NCI-H2227 (cell line): ENCODE measurements at regions not wholly inside any gene's neighbourhood (a gene's known extent, or its start where the extent isn't known, plus 50 kb on each side); places are given as distances from the start of the nearest gene placed in this dataset.
"Not testable (repeated sequence)": the region's sequence is repeated elsewhere in the genome, so short reads cannot be mapped to it uniquely, and the experiment has no call there.

Experiments used
- DNase-seq: peaks from one replicate; lab custom pipeline; 2025; ENCODE audit not compliant: unreplicated experiment; lab: John Stamatoyannopoulos, UW

- DNase-seq, result no peak
Measured at GRCh38 chr2:40043641-40044040, 264.6 kb upstream of the THUMPD2 start.

- no peak for DNase-seq
Measured at GRCh38 chr2:40043191-40043590, 264.1 kb upstream of the THUMPD2 start.

- DNase-seq, result no peak
Measured at GRCh38 chr2:40041422-40042382, 262.6 kb upstream of the THUMPD2 start.

GRCh38 chr2:40039549-40039948 lies 260.5 kb upstream of the THUMPD2 start:
- DNase-seq, result no peak

- no peak for DNase-seq
Measured at GRCh38 chr2:40038646-40039045, 259.6 kb upstream of the THUMPD2 start.

GRCh38 chr2:40037303-40037702 lies 258.2 kb upstream of the THUMPD2 start:
- DNase-seq, result no peak

- DNase-seq, result no peak
Measured at GRCh38 chr2:40036241-40036640, 257.2 kb upstream of the THUMPD2 start.

GRCh38 chr2:40034801-40035200 lies 255.7 kb upstream of the THUMPD2 start:
- DNase-seq, result no peak

DNA sequence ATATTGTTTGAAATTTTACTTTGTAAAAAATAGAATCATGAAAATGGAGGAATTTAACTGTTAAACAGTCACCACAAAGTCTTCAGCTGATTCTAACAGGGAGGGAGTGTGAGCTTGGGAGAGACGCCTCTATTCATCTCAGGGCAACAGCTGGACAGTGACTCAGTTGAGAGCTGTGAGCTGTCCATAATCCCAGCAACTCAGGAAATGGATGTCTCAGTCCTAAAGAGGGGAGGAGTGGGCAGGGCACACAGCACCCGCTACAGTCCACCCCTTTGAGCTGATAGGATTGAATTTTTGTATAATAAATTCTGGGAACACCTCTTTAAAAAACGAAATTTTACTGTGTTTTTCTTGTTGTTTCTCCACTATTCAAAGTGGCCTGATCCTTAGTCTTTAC lies 255.1 kb upstream of the THUMPD2 start:
- no peak for DNase-seq

DNA sequence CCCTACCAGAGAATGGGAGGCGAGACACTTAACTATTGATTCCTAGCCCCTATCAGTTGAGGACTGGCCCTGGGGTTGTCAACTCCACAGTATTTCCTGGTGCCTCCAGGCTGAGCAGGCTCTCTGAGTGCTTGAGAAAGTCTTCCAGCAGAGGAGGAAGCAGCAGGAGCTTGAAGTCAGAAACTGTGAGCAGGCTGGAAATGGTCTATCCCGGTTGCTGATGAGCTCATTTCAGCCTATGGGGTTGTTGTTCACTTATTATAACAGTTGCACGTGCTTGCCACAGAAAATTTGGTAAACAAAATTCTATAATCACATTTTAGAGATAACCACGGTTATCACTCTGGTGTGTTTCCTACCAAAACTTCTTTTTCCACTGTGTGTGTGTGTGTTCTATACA lies 254.7 kb upstream of the THUMPD2 start:
- DNase-seq, result no peak

- no peak for DNase-seq
Measured at GRCh38 chr2:40032650-40033319, 253.7 kb upstream of the THUMPD2 start.

DNA sequence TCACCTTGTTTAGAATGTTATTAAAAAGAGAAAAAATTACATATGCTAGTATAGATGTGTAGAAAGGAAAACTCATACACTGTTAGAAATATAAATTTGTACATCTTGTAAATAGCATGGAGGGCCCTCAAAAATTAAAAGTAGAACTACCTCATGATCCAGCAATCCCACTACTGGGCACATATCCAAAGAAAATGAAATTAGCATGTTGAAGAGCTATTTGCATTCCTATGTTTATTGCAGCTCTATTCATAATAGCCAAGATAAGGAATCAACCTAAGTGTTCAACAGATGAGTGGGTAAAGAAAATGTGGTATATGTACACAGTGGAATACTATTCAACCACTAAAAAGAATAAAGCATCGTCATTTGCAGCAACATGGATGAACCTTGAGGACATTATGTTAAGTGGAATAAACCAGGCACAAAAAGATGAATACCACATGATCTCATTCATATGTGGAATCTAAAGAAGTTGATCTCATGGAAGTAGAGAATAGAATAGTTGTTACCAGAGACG lies 251.5 kb upstream of the THUMPD2 start:
- no peak for DNase-seq

DNA sequence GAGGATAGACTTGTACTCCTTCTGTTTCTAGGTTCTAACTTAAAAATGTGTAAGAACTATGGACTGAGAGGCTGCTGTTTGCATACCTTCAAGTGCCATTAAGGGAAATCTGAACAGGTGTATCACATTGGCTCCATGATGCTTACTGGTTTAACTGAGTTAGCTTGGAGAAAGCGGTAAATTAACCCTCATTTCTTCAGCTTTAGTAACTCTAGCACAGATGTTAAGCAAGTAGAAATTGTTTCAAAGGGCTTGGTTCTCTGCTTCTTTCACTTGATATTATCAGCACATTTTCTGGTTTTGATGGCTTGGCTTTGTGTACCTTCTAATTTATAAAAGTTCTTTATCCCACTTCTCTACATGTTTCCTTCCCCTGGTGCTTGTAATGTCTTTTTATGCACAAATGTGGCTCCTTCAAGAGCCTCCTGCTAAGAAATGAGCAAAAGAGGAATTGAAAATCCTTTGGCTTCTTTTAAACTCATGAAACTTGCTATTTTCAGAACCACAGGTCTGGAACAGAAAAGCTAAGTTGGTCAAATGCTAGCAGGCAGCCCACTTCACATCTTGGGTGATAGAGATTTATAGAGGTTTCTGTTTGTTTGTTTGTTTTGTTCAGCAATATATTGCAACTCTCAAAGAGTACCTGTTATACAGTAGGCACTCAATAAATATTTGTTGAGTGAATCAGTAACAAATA lies 249.9 kb upstream of the THUMPD2 start:
- no peak for DNase-seq

GRCh38 chr2:40027968-40028367 lies 248.9 kb upstream of the THUMPD2 start:
- DNase-seq, result no peak

GRCh38 chr2:40025276-40025675 lies 246.2 kb upstream of the THUMPD2 start:
- peak; percentile 75 for DNase-seq

GRCh38 chr2:40020997-40021396 lies 241.9 kb upstream of the THUMPD2 start:
- no peak for DNase-seq

DNA sequence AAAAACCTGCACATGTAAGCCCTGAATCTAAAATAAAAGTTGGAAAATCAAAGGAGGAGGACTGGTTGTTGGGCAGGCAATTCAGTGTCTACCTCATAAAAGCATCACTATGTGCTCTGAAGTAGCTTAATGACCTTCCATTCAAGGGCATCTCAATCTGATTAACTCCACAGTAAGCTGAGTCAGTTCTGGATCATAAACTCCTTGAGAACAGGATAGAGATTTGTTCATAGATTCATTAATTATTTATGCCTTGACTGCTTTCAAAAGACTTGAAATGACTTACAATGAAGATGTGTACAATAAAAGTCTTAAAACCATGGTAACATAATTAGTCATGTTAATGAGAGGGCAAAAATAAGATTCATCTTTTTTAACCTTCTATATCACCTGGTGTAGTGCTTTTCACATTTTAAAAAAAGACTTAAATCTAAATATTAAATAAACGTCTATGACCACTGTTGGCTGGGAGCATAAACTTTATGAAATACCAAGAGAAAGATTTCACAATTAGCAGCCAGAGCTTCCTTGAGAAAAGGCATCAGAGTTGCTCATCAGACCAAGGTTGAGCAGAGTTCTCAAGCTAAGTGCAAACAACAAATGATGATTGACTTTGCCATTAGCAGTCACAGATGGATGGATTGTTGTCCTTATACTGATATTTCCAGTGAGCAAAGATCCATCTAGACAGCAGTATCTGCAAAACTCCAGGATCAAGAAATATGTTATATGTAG lies 237.3 kb upstream of the THUMPD2 start:
- DNase-seq, result no peak

- not testable (repeated sequence) for DNase-seq
Measured at GRCh38 chr2:40013962-40014361, 234.9 kb upstream of the THUMPD2 start.

DNA sequence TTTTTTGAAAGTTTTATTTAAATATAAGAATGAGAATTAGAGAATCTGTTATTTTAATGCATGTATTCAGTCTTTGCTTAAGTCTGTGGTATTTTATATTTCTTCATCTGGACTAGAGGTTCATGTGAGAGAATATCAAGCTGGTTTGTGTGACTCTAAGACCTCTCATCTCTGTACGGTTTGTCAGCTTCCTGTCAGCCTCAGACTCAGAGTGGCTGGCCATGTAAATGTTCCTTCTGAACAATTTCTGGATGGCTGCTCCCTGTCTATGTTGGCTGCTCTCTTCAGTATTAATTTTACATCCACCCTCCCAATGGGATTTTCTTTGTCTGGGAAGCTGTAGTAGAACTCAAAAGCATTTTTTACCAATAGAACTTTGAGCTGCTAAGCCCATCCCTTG lies 225.3 kb upstream of the THUMPD2 start:
- no peak for DNase-seq

GRCh38 chr2:40002339-40002738 lies 223.3 kb upstream of the THUMPD2 start:
- DNase-seq, result no peak

DNA sequence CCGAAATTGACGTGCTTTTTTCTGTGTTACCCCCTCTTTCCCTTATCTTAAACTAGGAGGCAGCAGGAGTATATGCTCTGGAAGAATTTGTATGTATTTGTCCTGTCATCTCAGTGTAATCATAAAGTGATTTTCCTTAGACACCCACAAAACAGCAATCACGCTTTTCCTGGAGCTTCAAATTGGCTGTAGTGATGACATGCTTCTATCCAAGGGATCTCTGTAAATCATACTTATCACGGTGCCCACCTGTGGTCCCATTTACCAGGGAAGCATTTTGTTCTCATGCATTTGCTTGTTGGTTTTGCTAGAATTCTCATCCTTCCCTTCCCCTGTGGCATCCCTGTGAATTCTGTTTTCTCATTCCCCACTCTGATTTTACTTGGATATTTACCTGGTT lies 220.8 kb upstream of the THUMPD2 start:
- no peak for DNase-seq
